ENCODE measurements at regions not wholly inside any gene's neighbourhood (a gene's known extent, or its start where the extent isn't known, plus 50 kb on each side); places are given as distances from the start of the nearest gene placed in this dataset.

GRCh38 chr2:239657236-239657635, 256.4 kb upstream of the HDAC4 start:
- Histone ChIP-seq H3K4me3 (no peak overlapping the region), H3K9me3 (no peaks in the 10 kb centered on the region), H3K36me3 (no peaks in the 10 kb centered on the region), H3K27me3 (no peaks in the 10 kb centered on the region), H3K4me1 (no peaks in the 10 kb centered on the region), H3K27ac (no peak overlapping the region)
- intact Hi-C loops (cut with DNase I): no loop called here
- ATAC-seq (no peak), DNase-seq (no peak), FAIRE-seq (no peak)
- WGBS, 2 donors: 86 to 94% methylated on average over 2 of the region's 2 CpGs
- TF ChIP-seq CTCF (IDR thresholded peaks at IDR 0.05): no peak

- Histone ChIP-seq H3K27ac (no peak overlapping the region), H3K36me3 (no peaks in the 10 kb centered on the region), H3K27me3 (no peaks in the 10 kb centered on the region), H3K4me3 (no peak overlapping the region), H3K9me3 (no peaks in the 10 kb centered on the region), H3K4me1 (no peaks in the 10 kb centered on the region)
- DNase-seq: no peak
- intact Hi-C loops (cut with DNase I): no loop called here
- WGBS, 2 donors: 54 to 64% methylated on average over 4 of the region's 4 CpGs
- TF ChIP-seq CTCF (IDR thresholded peaks at IDR 0.05): no peak
- no peak for FAIRE-seq
- no peak for ATAC-seq
Observed at GRCh38 chr2:239654266-239654665, 253.4 kb upstream of the HDAC4 start.

- no peak for FAIRE-seq
- WGBS, 2 donors: 77 to 84% methylated on average over 6 of the region's 6 CpGs
- no peaks in the 10 kb centered on the region for H3K27me3 ChIP-seq
Observed at GRCh38 chr2:239651859-239652258, 251.0 kb upstream of the HDAC4 start.

GRCh38 chr2:239650674-239651073, 249.9 kb upstream of the HDAC4 start:
- 41 to 49% methylated on average over 3 of the region's 3 CpGs for WGBS, 2 donors
- H3K4me3 ChIP-seq: no peak overlapping the region
- DNase-seq (no peak), FAIRE-seq (no peak), ATAC-seq (no peak)
- no peaks in the 10 kb centered on the region for H3K36me3 ChIP-seq
- no peaks in the 10 kb centered on the region for H3K27me3 ChIP-seq
- intact Hi-C loops (cut with DNase I): no loop called here
- H3K27ac ChIP-seq: no peak overlapping the region
- no peaks in the 10 kb centered on the region for H3K9me3 ChIP-seq
- no peaks in the 10 kb centered on the region for H3K4me1 ChIP-seq
- TF ChIP-seq CTCF (IDR thresholded peaks at IDR 0.05): no peak

More at GRCh38 chr2:239651859-239652258, 251.0 kb upstream of the HDAC4 start:
- no peak overlapping the region for H3K4me3 ChIP-seq
- intact Hi-C loops (cut with DNase I): no loop called here
- H3K4me1 ChIP-seq: no peaks in the 10 kb centered on the region
- ATAC-seq (no peak), DNase-seq (no peak)
- no peaks in the 10 kb centered on the region for H3K36me3 ChIP-seq
- no peaks in the 10 kb centered on the region for H3K9me3 ChIP-seq
- TF ChIP-seq CTCF (IDR thresholded peaks at IDR 0.05): no peak
- H3K27ac ChIP-seq: no peak overlapping the region

- ATAC-seq (no peak), FAIRE-seq (no peak), DNase-seq (no peak)
- Histone ChIP-seq H3K27ac (no peak overlapping the region), H3K36me3 (no peaks in the 10 kb centered on the region), H3K27me3 (no peaks in the 10 kb centered on the region), H3K4me1 (no peaks in the 10 kb centered on the region), H3K9me3 (no peaks in the 10 kb centered on the region), H3K4me3 (no peak overlapping the region)
- WGBS, 2 donors: 69 to 84% methylated on average over 3 of the region's 3 CpGs
- no peak for TF ChIP-seq CTCF (IDR thresholded peaks at IDR 0.05)
- intact Hi-C loops (cut with DNase I): no loop called here
Observed at GRCh38 chr2:239649309-239649708, 248.5 kb upstream of the HDAC4 start.

Data from pancreas (tissue), 10 donors.